HS-5 (cell line): ENCODE measurements at regions not wholly inside any gene's neighbourhood (a gene's known extent, or its start where the extent isn't known, plus 50 kb on each side); places are given as distances from the start of the nearest gene placed in this dataset.

Source experiments
- DNase-seq: peaks from one replicate; pipeline ENCODE4 v3.0.0-alpha.2; 2012; ENCODE audit warnings: low read depth

- DNase-seq, result no peak
Observed at GRCh38 chr13:102933523-102933922, 87.7 kb downstream of the ERCC5 start.

- DNase-seq, result no peak
Observed at GRCh38 chr13:102933122-102933521, 87.3 kb downstream of the ERCC5 start.

DNA sequence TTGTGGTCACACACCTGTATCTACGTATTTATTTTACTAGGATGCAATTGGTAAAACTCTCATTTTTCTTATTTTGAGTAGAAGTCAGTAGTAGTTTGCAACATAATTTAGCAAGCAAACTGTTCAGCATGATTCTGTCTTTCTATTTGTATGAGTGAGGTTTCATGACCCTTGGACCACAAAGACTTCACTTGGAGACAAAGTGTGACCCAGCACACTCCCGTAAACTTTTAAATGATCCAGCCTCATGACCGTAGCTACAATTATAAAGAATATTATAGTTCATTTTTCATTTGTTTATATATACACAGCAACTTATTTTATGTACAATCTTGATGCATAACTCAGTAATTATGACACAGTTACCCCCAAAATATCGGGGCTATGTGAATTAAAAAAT, 86.5 kb downstream of the ERCC5 start:
- no peak for DNase-seq

GRCh38 chr13:102930566-102930965, 84.7 kb downstream of the ERCC5 start:
- DNase-seq, result no peak

DNA sequence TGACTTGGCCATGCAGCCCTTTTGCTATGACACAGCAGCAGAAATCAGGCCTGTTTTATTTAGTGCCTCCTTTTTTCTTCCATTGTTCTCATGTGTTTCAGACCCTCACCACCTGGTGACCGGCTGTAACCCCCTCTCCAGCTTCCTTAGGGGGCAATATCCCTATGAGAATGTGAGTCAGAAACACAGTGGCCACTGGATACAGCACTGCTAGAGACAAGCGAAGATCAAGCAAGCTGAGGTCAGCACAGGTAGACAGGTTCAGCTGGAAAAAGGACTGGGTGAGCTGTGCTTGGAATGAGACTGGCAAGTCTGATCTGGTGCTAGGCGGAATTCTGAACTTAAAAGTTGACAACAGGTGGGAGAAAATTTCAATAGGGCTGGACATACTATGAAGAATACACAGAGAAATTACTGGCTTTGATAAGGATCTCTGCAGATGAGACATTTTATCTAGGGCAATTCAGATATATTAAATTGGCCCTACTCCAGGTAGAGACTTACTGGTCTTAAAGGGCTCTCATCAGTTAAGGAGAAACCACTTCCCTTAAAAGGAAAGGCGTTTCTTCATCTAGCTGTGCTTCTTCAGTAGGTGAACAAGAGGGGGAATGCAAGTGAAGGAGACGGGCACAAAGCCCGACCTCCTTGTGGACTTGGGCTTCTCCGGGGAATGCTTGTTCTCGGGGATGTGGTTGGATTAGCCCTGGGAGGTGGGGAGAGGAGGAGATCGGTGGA, 83.3 kb downstream of the ERCC5 start:
- DNase-seq, result no peak
